ENCODE measurements at regions not wholly inside any gene's neighbourhood (a gene's known extent, or its start where the extent isn't known, plus 50 kb on each side); places are given as distances from the start of the nearest gene placed in this dataset.

DNA sequence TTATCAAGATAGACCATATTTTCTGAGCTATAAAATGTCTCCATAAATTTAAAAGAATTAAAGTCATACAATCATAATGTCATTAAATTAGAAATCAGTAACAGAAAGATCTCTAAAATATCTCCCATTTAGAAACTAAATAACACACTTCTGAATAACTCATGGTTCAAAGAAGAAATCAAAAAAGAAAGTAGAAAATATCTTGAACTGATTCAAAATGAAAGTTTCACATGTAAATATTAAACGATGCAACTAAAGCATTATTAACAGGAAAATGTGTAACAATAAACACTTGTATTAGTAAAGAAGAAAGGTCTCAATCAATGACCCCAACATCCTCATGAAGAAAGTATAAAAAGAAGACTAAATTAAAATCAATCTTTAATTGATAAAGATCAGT is 50.5 kb upstream of the PZP start:
- TF ChIP-seq, protein P1, sequence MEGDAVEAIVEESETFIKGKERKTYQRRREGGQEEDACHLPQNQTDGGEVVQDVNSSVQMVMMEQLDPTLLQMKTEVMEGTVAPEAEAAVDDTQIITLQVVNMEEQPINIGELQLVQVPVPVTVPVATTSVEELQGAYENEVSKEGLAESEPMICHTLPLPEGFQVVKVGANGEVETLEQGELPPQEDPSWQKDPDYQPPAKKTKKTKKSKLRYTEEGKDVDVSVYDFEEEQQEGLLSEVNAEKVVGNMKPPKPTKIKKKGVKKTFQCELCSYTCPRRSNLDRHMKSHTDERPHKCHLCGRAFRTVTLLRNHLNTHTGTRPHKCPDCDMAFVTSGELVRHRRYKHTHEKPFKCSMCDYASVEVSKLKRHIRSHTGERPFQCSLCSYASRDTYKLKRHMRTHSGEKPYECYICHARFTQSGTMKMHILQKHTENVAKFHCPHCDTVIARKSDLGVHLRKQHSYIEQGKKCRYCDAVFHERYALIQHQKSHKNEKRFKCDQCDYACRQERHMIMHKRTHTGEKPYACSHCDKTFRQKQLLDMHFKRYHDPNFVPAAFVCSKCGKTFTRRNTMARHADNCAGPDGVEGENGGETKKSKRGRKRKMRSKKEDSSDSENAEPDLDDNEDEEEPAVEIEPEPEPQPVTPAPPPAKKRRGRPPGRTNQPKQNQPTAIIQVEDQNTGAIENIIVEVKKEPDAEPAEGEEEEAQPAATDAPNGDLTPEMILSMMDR (IDR thresholded peaks at IDR 0.05 in 4 of 5, conservative IDR thresholded peaks at IDR 0.05 in 1 of 5), result no peak
- no peak for TF ChIP-seq POLR2A (IDR thresholded peaks at IDR 0.05)

Measured in gastrocnemius medialis (tissue), 4 donors.